ENCODE measurements at regions not wholly inside any gene's neighbourhood (a gene's known extent, or its start where the extent isn't known, plus 50 kb on each side); places are given as distances from the start of the nearest gene placed in this dataset.

DNA sequence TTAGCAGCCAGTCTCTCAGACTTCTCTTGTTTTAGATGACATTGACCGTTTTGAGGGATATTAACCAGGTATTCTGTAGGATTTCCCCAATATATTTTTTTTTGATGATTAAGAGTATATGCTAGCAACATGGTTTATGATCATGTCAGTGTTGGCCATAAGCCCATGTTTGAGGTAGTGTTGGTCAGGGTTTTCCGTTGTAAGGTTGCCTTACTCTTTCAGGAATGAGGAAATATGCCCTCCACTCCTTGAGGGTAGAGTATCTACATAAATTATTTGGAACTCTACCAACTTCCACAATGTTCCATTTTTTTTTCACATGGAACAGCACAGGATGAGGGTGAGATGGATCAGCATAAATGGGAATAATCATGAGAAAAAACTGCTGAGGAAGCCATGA, 188.4 kb upstream of the PRDM9 start:
- Histone ChIP-seq H3K27me3 (ENCODE audit: control insufficient read depth in 3 of 3, insufficient read depth in 3 of 3, low read length in 2 of 3) (no peaks in the 10 kb centered on the region), H3K9me3 (ENCODE audit: control insufficient read depth in 4 of 4, insufficient read depth in 3 of 4, low read length in 3 of 4) (no peaks in the 10 kb centered on the region), H3K4me3 (no peak overlapping the region), H3K4me1 (ENCODE audit: control insufficient read depth in 5 of 5, insufficient read depth in 5 of 5, low read length in 5 of 5) (no peaks in the 10 kb centered on the region), H3K36me3 (ENCODE audit: control insufficient read depth in 4 of 4, insufficient read depth in 4 of 4, low read length in 4 of 4) (no peaks in the 10 kb centered on the region), H3K27ac (ENCODE audit: low read depth in 1 of 2, low read length in 1 of 2) (no peak overlapping the region), H3K9ac (ENCODE audit: insufficient read depth in 1 of 2, low read length in 2 of 2) (no peak overlapping the region)
- DNase-seq (no peak), ATAC-seq (ENCODE audit: insufficient read depth, low FRiP score) (no peak)
- TF ChIP-seq, protein P1, sequence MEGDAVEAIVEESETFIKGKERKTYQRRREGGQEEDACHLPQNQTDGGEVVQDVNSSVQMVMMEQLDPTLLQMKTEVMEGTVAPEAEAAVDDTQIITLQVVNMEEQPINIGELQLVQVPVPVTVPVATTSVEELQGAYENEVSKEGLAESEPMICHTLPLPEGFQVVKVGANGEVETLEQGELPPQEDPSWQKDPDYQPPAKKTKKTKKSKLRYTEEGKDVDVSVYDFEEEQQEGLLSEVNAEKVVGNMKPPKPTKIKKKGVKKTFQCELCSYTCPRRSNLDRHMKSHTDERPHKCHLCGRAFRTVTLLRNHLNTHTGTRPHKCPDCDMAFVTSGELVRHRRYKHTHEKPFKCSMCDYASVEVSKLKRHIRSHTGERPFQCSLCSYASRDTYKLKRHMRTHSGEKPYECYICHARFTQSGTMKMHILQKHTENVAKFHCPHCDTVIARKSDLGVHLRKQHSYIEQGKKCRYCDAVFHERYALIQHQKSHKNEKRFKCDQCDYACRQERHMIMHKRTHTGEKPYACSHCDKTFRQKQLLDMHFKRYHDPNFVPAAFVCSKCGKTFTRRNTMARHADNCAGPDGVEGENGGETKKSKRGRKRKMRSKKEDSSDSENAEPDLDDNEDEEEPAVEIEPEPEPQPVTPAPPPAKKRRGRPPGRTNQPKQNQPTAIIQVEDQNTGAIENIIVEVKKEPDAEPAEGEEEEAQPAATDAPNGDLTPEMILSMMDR (IDR thresholded peaks at IDR 0.05; ENCODE audit: control extremely low read depth, extremely low read depth), result no peak
- WGBS, 2 donors, result 75% methylated on average over 2 of the region's 2 CpGs

- ATAC-seq (ENCODE audit: insufficient read depth, low FRiP score) (no peak), DNase-seq (no peak)
- no peaks in the 10 kb centered on the region for H3K27me3 ChIP-seq (ENCODE audit: control insufficient read depth in 3 of 3, insufficient read depth in 3 of 3, low read length in 2 of 3)
- H3K4me3 ChIP-seq, result no peak overlapping the region
- H3K4me1 ChIP-seq (ENCODE audit: control insufficient read depth in 5 of 5, insufficient read depth in 5 of 5, low read length in 5 of 5), result no peaks in the 10 kb centered on the region
- WGBS, 2 donors, result 87 to 94% methylated on average over 1 of the region's 1 CpG
- TF ChIP-seq, protein P1 (IDR thresholded peaks at IDR 0.05; ENCODE audit: control extremely low read depth, extremely low read depth), result no peak
- H3K9ac ChIP-seq (ENCODE audit: insufficient read depth in 1 of 2, low read length in 2 of 2), result no peak overlapping the region
- H3K27ac ChIP-seq (ENCODE audit: low read depth in 1 of 2, low read length in 1 of 2), result no peak overlapping the region
- no peaks in the 10 kb centered on the region for H3K36me3 ChIP-seq (ENCODE audit: control insufficient read depth in 4 of 4, insufficient read depth in 4 of 4, low read length in 4 of 4)
- H3K9me3 ChIP-seq (ENCODE audit: control insufficient read depth in 4 of 4, insufficient read depth in 3 of 4, low read length in 3 of 4), result no peaks in the 10 kb centered on the region
Measured at GRCh38 chr5:23318166-23318565, 189.2 kb upstream of the PRDM9 start.

DNA sequence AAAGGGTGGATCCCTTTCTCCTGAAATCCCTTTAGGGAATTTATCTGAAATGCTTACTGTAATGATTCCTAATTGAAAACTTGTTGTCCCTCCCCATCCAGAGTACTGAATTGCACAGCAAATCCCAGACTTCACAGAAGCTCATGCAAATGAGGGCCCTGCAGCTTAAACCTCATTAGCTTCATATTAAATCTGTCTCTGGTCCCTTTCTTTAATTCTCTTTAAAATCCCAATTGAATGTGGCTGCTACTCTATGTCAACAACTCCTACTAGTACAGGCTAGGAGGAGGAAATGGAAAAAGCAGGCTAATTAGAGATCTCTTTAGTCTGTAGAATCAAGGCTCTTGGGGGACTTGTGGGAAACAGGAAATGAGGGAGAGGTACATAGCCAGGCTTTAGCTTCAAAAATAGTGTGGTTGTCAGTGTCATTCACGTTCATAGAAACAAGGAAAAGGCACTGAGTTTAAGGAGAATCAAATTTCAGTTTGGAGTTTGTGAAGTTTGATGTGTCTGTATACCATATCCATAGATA, 191.3 kb upstream of the PRDM9 start:
- no peak for DNase-seq
- WGBS, 2 donors, result 17 to 18% methylated on average over 1 of the region's 1 CpG

More for the DNA sequence above, 191.3 kb upstream of the PRDM9 start:
- TF ChIP-seq, protein P1 (IDR thresholded peaks at IDR 0.05; ENCODE audit: control extremely low read depth, extremely low read depth), result no peak
- H3K4me3 ChIP-seq, result no peak overlapping the region
- H3K9ac ChIP-seq (ENCODE audit: insufficient read depth in 1 of 2, low read length in 2 of 2), result no peak overlapping the region
- H3K4me1 ChIP-seq (ENCODE audit: control insufficient read depth in 5 of 5, insufficient read depth in 5 of 5, low read length in 5 of 5), result no peaks in the 10 kb centered on the region
- no peak for ATAC-seq (ENCODE audit: insufficient read depth, low FRiP score)
- no peaks in the 10 kb centered on the region for H3K9me3 ChIP-seq (ENCODE audit: control insufficient read depth in 4 of 4, insufficient read depth in 3 of 4, low read length in 3 of 4)
- H3K27me3 ChIP-seq (ENCODE audit: control insufficient read depth in 3 of 3, insufficient read depth in 3 of 3, low read length in 2 of 3), result no peaks in the 10 kb centered on the region
- H3K27ac ChIP-seq (ENCODE audit: low read depth in 1 of 2, low read length in 1 of 2), result no peak overlapping the region
- H3K36me3 ChIP-seq (ENCODE audit: control insufficient read depth in 4 of 4, insufficient read depth in 4 of 4, low read length in 4 of 4), result no peaks in the 10 kb centered on the region

Data from lung (tissue), 11 donors.